ENCODE measurements at regions not wholly inside any gene's neighbourhood (a gene's known extent, or its start where the extent isn't known, plus 50 kb on each side); places are given as distances from the start of the nearest gene placed in this dataset.
A peak's percentile ranks its signal among the peaks of the same experiment; 100 is the strongest.

DNA sequence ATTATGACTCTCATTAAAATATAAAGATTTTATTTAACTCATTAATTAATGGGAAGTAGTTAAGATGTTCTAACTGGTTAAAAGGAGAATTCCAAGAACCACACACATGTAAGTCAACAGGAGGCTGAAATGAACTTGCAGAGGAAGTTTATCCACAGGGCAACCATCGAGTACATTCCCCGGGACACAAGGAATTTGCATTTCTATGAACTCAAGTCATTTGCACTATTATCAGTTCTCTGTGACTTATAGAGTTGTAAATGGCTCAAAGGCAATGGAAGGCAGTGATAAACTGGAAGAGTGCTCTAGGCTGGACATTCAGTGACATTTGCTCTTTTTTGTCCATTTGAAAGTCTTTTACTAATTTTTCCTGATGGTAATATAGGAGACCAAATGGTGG lies 97.4 kb downstream of the SNX5 start:
- CTCF ChIA-PET = interaction anchor here (0.7 kb wide), 1 partner anchor 23 kb away, joined by 3 read pairs; no protein-coding TSS in a partner anchor

More for the DNA sequence above, 97.4 kb downstream of the SNX5 start:
- H3K27me3 Mint-ChIP-seq = peaks cover 26% of the 10 kb centered on the region
- Histone ChIP-seq H3K36me3 (replicated peaks in 1 of 2; ENCODE audit: control extremely low read depth in 1 of 2, control insufficient read depth in 1 of 2, extremely low read depth in 1 of 2, insufficient read depth in 2 of 2, low read length in 1 of 2) (no peaks in the 10 kb centered on the region), H3K4me1 (ENCODE audit: control insufficient read depth in 2 of 2, insufficient read depth in 2 of 2, low read length in 2 of 2) (peaks cover 24 to 29% of the 10 kb centered on the region in 2 donors), H3K27me3 (replicated peaks in 1 of 4; ENCODE audit: control extremely low read depth in 1 of 4, control insufficient read depth in 3 of 4, insufficient read depth in 4 of 4, low read length in 3 of 4) (peaks cover 0 to 3% (median 0%) of the 10 kb centered on the region in 4 experiments), H3K4me3 (ENCODE audit: control extremely low read depth in 1 of 5, extremely low read depth in 1 of 5, insufficient read depth in 1 of 5, low read depth in 2 of 5, low read length in 4 of 5) (no peak overlapping the region), H3K27ac (ENCODE audit: low read length in 2 of 2) (no peak overlapping the region), H3K9ac (ENCODE audit: low read length) (no peak overlapping the region), H2AFZ (ENCODE audit: insufficient read depth, low read depth, low read length, poor library complexity, severe bottlenecking) (no peak overlapping the region), H3K9me3 (ENCODE audit: control extremely low read depth in 1 of 3, control insufficient read depth in 2 of 3, insufficient read depth in 1 of 3, low read length in 2 of 3) (no peaks in the 10 kb centered on the region), H3K4me2 (replicated peaks; ENCODE audit: low read depth, low read length, poor library complexity, severe bottlenecking) (no peak overlapping the region), H4K20me1 (ENCODE audit: control insufficient read depth, insufficient read depth, low read length, poor library complexity, severe bottlenecking) (no peaks in the 10 kb centered on the region), H3K79me2 (ENCODE audit: control insufficient read depth, insufficient read depth, low read length) (no peaks in the 10 kb centered on the region)
- peak overlapping the region; percentile 15 for H3K27ac Mint-ChIP-seq
- no peak for TF ChIP-seq EZH2 (IDR thresholded peaks at IDR 0.05; ENCODE audit: borderline replicate concordance, insufficient read depth, low read depth, low read length, poor library complexity, severe bottlenecking)
- no peak for TF ChIP-seq CTCF (IDR thresholded peaks at IDR 0.05)
- POLR2A ChIA-PET = interaction anchor here (0.7 kb wide), 2 partner anchors 54 to 375 kb away, joined by 3 to 4 read pairs; no protein-coding TSS in a partner anchor
- H3K4me1 Mint-ChIP-seq = peaks cover 19% of the 10 kb centered on the region
- WGBS (ENCODE audit: insufficient coverage) = no CpG with 5 or more reads among the region's 2 CpGs
- H3K9me3 Mint-ChIP-seq (ENCODE audit: insufficient read depth) = no peaks in the 10 kb centered on the region
- DNase-seq = no peak
- ATAC-seq (ENCODE audit: low read depth) = no peak
- intact Hi-C loops (cut with micrococcal nuclease) = no loop called here
- no peak overlapping the region for H3K4me3 Mint-ChIP-seq
